ENCODE measurements at regions not wholly inside any gene's neighbourhood (a gene's known extent, or its start where the extent isn't known, plus 50 kb on each side); places are given as distances from the start of the nearest gene placed in this dataset.

DNA sequence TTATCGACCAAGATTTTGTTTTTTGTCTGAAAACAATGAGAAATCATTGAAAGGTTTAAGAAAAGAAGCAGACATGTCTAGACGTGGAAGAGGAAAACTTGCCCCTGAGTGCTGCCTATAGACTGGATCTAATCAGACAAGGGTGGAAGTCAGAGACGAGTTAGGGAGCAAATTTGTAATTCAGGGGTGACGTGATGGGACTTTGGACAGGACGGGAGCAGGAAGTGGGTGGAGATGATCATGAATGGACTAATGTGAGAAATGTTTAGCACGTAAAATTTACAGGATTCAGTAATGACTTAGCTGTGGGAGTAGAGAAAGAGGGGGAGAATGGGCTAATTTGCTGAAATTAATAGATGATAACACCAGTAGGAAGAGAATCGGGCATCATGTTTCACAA lies 117.0 kb upstream of the EPHA4 start:
- TF ChIP-seq, protein P1, sequence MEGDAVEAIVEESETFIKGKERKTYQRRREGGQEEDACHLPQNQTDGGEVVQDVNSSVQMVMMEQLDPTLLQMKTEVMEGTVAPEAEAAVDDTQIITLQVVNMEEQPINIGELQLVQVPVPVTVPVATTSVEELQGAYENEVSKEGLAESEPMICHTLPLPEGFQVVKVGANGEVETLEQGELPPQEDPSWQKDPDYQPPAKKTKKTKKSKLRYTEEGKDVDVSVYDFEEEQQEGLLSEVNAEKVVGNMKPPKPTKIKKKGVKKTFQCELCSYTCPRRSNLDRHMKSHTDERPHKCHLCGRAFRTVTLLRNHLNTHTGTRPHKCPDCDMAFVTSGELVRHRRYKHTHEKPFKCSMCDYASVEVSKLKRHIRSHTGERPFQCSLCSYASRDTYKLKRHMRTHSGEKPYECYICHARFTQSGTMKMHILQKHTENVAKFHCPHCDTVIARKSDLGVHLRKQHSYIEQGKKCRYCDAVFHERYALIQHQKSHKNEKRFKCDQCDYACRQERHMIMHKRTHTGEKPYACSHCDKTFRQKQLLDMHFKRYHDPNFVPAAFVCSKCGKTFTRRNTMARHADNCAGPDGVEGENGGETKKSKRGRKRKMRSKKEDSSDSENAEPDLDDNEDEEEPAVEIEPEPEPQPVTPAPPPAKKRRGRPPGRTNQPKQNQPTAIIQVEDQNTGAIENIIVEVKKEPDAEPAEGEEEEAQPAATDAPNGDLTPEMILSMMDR (conservative IDR thresholded peaks at IDR 0.05; ENCODE audit: low read depth, low read length): no peak
- TF ChIP-seq EZH2 (IDR thresholded peaks at IDR 0.05; ENCODE audit: borderline replicate concordance, low read depth, low read length, poor library complexity, severe bottlenecking): no peak
